ENCODE measurements at regions not wholly inside any gene's neighbourhood (a gene's known extent, or its start where the extent isn't known, plus 50 kb on each side); places are given as distances from the start of the nearest gene placed in this dataset.

DNA sequence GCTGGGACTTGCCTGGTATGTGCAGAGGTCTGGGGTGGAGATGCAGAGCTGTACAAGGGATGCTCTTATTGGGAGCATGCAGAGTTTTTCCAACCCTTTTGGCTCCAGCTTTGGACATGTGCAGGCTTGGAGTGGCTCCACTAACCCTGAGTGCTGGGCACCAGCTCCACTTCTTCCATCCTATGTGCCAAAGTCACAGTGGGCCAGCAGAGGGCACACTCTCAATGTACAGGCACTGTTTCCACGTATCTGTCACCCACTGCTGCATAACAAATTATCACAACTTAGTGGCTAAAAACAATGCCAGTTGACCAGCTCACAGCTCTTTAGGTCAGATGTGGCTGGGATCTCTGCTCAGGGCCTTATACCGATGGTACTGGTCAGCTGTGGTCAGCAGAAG is 631.8 kb downstream of the AJAP1 start:
- Histone ChIP-seq H3K4me1 (no peaks in the 10 kb centered on the region), H3K9me3 (no peaks in the 10 kb centered on the region), H3K27ac (no peak overlapping the region), H3K27me3 (no peaks in the 10 kb centered on the region), H3K4me3 (no peak overlapping the region), H3K36me3 (no peaks in the 10 kb centered on the region)
- intact Hi-C loops (cut with DNase I): no loop called here
- ATAC-seq (peak in 1 of 4 donors; percentile 42), DNase-seq (no peak)
- TF ChIP-seq POLR2A (IDR thresholded peaks at IDR 0.05): no peak
- TF ChIP-seq, protein P1, sequence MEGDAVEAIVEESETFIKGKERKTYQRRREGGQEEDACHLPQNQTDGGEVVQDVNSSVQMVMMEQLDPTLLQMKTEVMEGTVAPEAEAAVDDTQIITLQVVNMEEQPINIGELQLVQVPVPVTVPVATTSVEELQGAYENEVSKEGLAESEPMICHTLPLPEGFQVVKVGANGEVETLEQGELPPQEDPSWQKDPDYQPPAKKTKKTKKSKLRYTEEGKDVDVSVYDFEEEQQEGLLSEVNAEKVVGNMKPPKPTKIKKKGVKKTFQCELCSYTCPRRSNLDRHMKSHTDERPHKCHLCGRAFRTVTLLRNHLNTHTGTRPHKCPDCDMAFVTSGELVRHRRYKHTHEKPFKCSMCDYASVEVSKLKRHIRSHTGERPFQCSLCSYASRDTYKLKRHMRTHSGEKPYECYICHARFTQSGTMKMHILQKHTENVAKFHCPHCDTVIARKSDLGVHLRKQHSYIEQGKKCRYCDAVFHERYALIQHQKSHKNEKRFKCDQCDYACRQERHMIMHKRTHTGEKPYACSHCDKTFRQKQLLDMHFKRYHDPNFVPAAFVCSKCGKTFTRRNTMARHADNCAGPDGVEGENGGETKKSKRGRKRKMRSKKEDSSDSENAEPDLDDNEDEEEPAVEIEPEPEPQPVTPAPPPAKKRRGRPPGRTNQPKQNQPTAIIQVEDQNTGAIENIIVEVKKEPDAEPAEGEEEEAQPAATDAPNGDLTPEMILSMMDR (IDR thresholded peaks at IDR 0.05): peak in 1 of 4 donors; percentile 5
- WGBS (ENCODE audit: insufficient coverage, low coverage, low lambda C conversion rate, missing lambda C conversion rate): 66% methylated on average over 2 of the region's 2 CpGs

DNA sequence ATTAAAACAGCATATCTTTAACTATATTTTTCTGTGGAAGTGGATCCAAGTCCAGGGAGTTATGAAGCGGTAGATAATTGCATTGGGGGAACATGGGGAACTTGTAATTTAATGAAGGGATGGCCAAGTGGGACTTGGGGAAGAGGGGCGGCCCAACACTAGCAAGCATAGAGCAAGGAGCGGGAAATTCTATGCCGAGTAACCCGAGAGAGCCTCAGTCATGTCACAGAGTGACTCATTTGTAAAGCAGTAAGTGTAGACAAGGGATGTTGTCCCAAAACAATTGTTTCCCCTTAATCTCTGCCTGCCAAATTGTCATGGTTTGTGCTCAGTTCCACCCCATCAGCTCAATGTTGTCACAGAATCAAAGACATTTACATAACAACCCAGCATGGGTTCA is 620.1 kb downstream of the AJAP1 start:
- Histone ChIP-seq H3K36me3 (no peaks in the 10 kb centered on the region), H3K4me3 (no peak overlapping the region), H3K27ac (no peak overlapping the region), H3K27me3 (no peaks in the 10 kb centered on the region), H3K9me3 (no peaks in the 10 kb centered on the region), H3K4me1 (no peaks in the 10 kb centered on the region)
- DNase-seq (no peak), ATAC-seq (no peak)
- TF ChIP-seq, protein P1 (IDR thresholded peaks at IDR 0.05): no peak
- TF ChIP-seq POLR2A (IDR thresholded peaks at IDR 0.05): no peak
- intact Hi-C loops (cut with DNase I): no loop called here
- 91% methylated on average over 2 of the region's 5 CpGs for WGBS (ENCODE audit: insufficient coverage, low coverage, low lambda C conversion rate, missing lambda C conversion rate)

GRCh38 chr1:5273280-5274003 is 619.0 kb downstream of the AJAP1 start:
- Histone ChIP-seq H3K4me1 (no peaks in the 10 kb centered on the region), H3K27me3 (no peaks in the 10 kb centered on the region), H3K4me3 (no peak overlapping the region), H3K27ac (no peak overlapping the region), H3K36me3 (no peaks in the 10 kb centered on the region), H3K9me3 (no peaks in the 10 kb centered on the region)
- WGBS (ENCODE audit: insufficient coverage, low coverage, low lambda C conversion rate, missing lambda C conversion rate): 8% methylated on average over 2 of the region's 3 CpGs
- ATAC-seq (no peak), DNase-seq (no peak)
- intact Hi-C loops (cut with DNase I): no loop called here
- no peak for TF ChIP-seq POLR2A (IDR thresholded peaks at IDR 0.05)
- TF ChIP-seq, protein P1 (IDR thresholded peaks at IDR 0.05): no peak

DNA sequence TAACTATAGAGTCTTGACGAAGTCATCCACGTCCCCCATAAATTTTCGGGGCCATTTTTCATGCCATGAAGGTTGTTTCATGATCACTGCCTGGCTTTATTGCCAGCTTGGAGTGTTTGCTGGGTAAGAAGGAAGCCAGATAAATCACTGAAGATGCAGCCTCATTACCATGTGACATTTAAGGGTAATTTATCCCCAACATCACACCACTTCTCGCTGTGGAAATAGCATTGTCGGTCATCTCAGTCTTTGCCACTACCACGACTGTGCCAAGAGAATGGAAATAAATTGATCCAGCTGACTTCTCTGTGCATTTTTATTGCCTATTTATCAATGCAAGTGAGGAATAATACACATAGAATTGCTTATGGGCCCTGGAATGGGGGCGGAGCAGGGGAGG is 617.9 kb downstream of the AJAP1 start:
- DNase-seq (no peak), ATAC-seq (no peak)
- no peak overlapping the region for H3K4me3 ChIP-seq
- TF ChIP-seq, protein P1 (IDR thresholded peaks at IDR 0.05): no peak
- TF ChIP-seq POLR2A (IDR thresholded peaks at IDR 0.05): no peak
- WGBS (ENCODE audit: insufficient coverage, low coverage, low lambda C conversion rate, missing lambda C conversion rate): 57% methylated on average over 7 of the region's 7 CpGs
- no peaks in the 10 kb centered on the region for H3K4me1 ChIP-seq
- no peaks in the 10 kb centered on the region for H3K9me3 ChIP-seq
- no peaks in the 10 kb centered on the region for H3K27me3 ChIP-seq
- intact Hi-C loops (cut with DNase I): no loop called here
- no peak overlapping the region for H3K27ac ChIP-seq
- no peaks in the 10 kb centered on the region for H3K36me3 ChIP-seq

Measured in right lobe of liver (tissue), 6 donors.